Stomach (tissue), 8 donors: ENCODE measurements at regions not wholly inside any gene's neighbourhood (a gene's known extent, or its start where the extent isn't known, plus 50 kb on each side); places are given as distances from the start of the nearest gene placed in this dataset.

Experiments used
- DNase-seq, 2 donors: peaks; one replicate each; pipeline versions ENCODE4 v3.0.0 to v3.0.0-alpha.2; 2013 to 2019
- H3K27ac ChIP-seq, 5 donors: fragments of 200-600 bp in 4 of 5; sonication (generic) in 4 of 5; one replicate each; pipeline ENCODE4 v1.5.1; 2013 to 2019; ENCODE audit warnings: mild to moderate bottlenecking in 1 of 5, moderate library complexity in 1 of 5
- H3K27me3 ChIP-seq, 3 donors: fragments of 200-600 bp; sonication (generic); one replicate each; pipeline ENCODE4 v1.5.1; 2017 to 2019; ENCODE audit warnings: mixed run types in 1 of 3
- H3K36me3 ChIP-seq, 4 donors: fragments of 200-600 bp; sonication (generic); 1 replicate in 3 of 4; 2 replicates in 1 of 4; pipeline ENCODE4 v1.5.1; 2016 to 2019
- H3K4me1 ChIP-seq, 4 donors: fragments of 200-600 bp; sonication (generic); one replicate each; pipeline ENCODE4 v1.5.1; 2016 to 2019
- H3K4me3 ChIP-seq, 4 donors: fragments of 200-600 bp; sonication (generic) in 3 of 4; one replicate each; pipeline ENCODE4 v1.5.1; 2016 to 2019; ENCODE audit warnings: mild to moderate bottlenecking in 1 of 4
- H3K9me3 ChIP-seq, 4 donors: fragments of 200-600 bp; sonication (generic); one replicate each; pipeline ENCODE4 v1.5.1; 2016 to 2019
- EP300 ChIP-seq: sonication (generic); formaldehyde crosslinking; IDR thresholded peaks from one replicate; pipeline ENCODE4 v1.6.1; 2017; ENCODE audit warnings: antibody characterized with exemption
- POLR2A ChIP-seq, 4 donors: fragments of 450-650 bp; IDR thresholded peaks; one replicate each; pipeline ENCODE4 v1.6.1; 2016; ENCODE audit warnings: antibody characterized with exemption in 4 of 4, control low read depth in 2 of 4, mild to moderate bottlenecking in 1 of 4, moderate library complexity in 1 of 4
- POLR2AphosphoS5 ChIP-seq, 3 donors: sonication (generic); formaldehyde crosslinking; IDR thresholded peaks; one replicate each; pipeline ENCODE4 v1.6.1; 2016; ENCODE audit warnings: antibody characterized with exemption in 3 of 3
- WGBS, 5 donors: extraction: QIAGEN DNeasy Blood & Tissue Kit in 3 of 5; methylation state at CpG; one replicate each; pipeline versions ENCODE4 v1.1.5 to v1.1.7; 2013 to 2018; 5-methylcytosine and 5-hydroxymethylcytosine counted together
- intact Hi-C: fragments of 100-400 bp; cut with DNase I; formaldehyde crosslinking; loops from one replicate; pipeline ENCODE4 v1.15.1; 2023; ENCODE audit warnings: low total_unique reads
- TF ChIP-seq, protein P1 (sequence below), 7 experiments: fragments of 450-650 bp in 4 of 7; fragments of 200-600 bp in 3 of 7; sonication (generic) in 3 of 7; IDR thresholded peaks; one replicate each; pipeline ENCODE4 v1.5.1; 2016 to 2019; ENCODE audit warnings: antibody characterized with exemption in 7 of 7, control low read depth in 2 of 7, mild to moderate bottlenecking in 1 of 7
- donor health status: healthy with polysubstance abuse.
- donor health status: Bipolar disorder and iron deficiency.
- donor health status: healthy.

DNA sequence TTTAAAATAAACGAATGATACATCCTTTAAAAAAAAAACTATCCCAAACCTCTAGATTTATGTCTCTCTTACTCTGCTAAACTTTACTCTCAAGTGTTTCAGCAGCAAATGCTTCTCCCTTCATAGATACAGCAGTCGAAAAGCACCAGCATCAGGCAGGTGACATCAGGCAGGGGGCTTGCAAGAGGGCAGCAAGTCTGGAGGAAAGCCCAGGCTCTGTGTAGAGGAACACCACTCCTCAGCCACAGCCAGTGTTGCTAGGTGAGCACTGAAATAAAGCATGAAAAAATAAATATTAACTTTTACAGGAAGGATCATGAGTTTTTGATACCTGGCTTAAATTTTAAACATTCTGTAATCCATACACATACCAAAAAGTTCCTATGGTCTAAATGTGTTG, 419.4 kb downstream of the GALC start:
- Histone ChIP-seq H3K27ac (no peak overlapping the region), H3K9me3 (no peaks in the 10 kb centered on the region), H3K27me3 (no peaks in the 10 kb centered on the region), H3K4me1 (no peaks in the 10 kb centered on the region), H3K36me3 (no peaks in the 10 kb centered on the region), H3K4me3 (no peak overlapping the region)
- WGBS, 5 donors: 62 to 77% (median 76%) methylated on average over 2 of the region's 2 CpGs
- intact Hi-C loops: no loop called here
- TF ChIP-seq POLR2A (IDR thresholded peaks at IDR 0.05) (no peak), POLR2AphosphoS5 (IDR thresholded peaks at IDR 0.05) (no peak), EP300 (no peak)
- TF ChIP-seq, protein P1, sequence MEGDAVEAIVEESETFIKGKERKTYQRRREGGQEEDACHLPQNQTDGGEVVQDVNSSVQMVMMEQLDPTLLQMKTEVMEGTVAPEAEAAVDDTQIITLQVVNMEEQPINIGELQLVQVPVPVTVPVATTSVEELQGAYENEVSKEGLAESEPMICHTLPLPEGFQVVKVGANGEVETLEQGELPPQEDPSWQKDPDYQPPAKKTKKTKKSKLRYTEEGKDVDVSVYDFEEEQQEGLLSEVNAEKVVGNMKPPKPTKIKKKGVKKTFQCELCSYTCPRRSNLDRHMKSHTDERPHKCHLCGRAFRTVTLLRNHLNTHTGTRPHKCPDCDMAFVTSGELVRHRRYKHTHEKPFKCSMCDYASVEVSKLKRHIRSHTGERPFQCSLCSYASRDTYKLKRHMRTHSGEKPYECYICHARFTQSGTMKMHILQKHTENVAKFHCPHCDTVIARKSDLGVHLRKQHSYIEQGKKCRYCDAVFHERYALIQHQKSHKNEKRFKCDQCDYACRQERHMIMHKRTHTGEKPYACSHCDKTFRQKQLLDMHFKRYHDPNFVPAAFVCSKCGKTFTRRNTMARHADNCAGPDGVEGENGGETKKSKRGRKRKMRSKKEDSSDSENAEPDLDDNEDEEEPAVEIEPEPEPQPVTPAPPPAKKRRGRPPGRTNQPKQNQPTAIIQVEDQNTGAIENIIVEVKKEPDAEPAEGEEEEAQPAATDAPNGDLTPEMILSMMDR (IDR thresholded peaks at IDR 0.05): no peak
- peak in 1 of 2 donors; percentile 9 for DNase-seq

DNA sequence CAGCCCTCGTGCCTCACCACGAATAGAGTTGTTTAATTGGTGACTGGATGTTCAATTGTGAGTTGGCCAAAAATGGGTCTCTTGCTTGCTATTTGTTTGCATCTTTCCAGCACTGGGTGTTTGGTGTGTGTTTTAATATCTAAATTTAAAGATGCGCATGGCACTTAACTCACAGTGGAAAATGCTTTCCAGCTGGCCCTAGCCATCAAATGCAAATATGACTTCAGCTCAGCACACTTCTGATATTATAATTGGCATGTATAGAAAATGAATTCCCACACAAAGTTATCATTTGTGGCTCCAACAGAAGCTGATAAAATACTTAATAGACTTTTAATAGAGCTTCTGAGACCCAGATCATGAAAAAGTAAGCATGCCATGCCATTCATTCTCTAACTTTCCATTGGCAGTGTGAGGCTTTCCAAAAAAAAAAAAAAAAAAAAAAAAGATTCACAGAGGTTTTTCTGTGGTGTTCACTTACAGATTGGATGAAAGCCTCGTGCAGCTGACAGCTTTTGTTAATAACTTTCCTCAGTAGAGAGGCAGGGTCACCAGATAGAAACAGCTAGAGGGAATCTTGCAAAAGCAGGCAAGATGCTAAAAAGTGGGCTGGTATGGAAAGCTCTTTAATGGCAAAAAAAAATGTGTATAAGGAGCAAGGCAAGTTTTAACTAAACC, 425.2 kb downstream of the GALC start:
- Histone ChIP-seq H3K27me3 (no peaks in the 10 kb centered on the region), H3K4me3 (no peak overlapping the region), H3K9me3 (peaks cover 0 to 5% (median 0%) of the 10 kb centered on the region in 4 donors), H3K27ac (no peak overlapping the region), H3K36me3 (no peaks in the 10 kb centered on the region), H3K4me1 (peaks cover 0 to 15% (median 0%) of the 10 kb centered on the region in 4 donors)
- WGBS, 5 donors: 15 to 37% (median 25%) methylated on average over 4 of the region's 4 CpGs
- TF ChIP-seq EP300 (no peak), POLR2AphosphoS5 (IDR thresholded peaks at IDR 0.05) (no peak), POLR2A (IDR thresholded peaks at IDR 0.05) (no peak)
- TF ChIP-seq, protein P1 (IDR thresholded peaks at IDR 0.05): no peak
- peak in 1 of 2 donors; percentile 10 for DNase-seq
- intact Hi-C loops: no loop called here

DNA sequence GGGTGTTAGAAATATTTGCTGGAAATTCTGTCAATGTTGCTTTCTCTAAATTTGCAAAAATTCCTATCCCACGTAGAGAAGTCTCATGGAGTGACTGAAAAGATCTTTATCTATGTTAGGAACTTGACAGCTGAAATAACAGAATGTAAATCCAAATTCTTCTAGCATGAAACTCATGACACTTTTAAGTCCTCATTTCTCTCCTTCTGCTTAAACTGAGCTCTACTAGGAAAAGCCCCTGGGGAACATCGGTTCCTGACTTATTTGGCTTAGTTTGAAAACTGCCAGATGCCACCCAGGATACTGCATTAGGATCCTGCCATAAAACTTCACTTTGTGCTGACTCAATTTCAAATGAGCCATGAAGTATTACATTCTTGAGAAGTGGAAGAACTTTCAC, 426.0 kb downstream of the GALC start:
- peaks cover 0 to 15% (median 0%) of the 10 kb centered on the region in 4 donors for H3K4me1 ChIP-seq
- no peaks in the 10 kb centered on the region for H3K27me3 ChIP-seq
- intact Hi-C loops: no loop called here
- H3K36me3 ChIP-seq: no peaks in the 10 kb centered on the region
- 20 to 44% (median 33%) methylated on average over 2 of the region's 2 CpGs for WGBS, 5 donors
- no peak overlapping the region for H3K27ac ChIP-seq
- DNase-seq: peak in 1 of 2 donors; percentile 47
- peaks cover 0 to 5% (median 0%) of the 10 kb centered on the region in 4 donors for H3K9me3 ChIP-seq
- no peak overlapping the region for H3K4me3 ChIP-seq
- TF ChIP-seq, protein P1 (IDR thresholded peaks at IDR 0.05): no peak
- TF ChIP-seq POLR2AphosphoS5 (IDR thresholded peaks at IDR 0.05): no peak
- no peak for TF ChIP-seq EP300
- no peak for TF ChIP-seq POLR2A (IDR thresholded peaks at IDR 0.05)

DNA sequence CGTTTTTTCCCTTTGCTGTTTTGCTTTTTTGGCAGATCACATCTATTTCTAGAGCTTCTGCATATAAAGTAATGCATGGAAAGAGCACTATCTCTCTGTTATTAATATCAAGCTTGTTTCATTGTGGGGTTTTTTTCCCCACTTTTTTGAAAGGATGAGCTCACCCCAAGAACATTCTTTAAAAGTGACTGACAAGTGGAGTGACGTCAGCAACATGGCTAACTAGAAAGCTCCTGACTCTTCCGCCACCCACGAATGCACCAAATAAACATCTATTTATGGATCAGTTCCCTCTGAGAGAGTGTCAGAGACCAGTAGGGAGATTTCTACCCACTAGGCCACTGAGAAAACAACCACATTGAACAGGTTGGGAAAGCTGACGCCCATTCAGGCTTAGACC, 445.4 kb downstream of the GALC start:
- Histone ChIP-seq H3K27ac (no peak overlapping the region), H3K27me3 (no peaks in the 10 kb centered on the region), H3K4me1 (no peaks in the 10 kb centered on the region), H3K4me3 (no peak overlapping the region), H3K9me3 (peaks cover 0 to 8% (median 2%) of the 10 kb centered on the region in 4 donors), H3K36me3 (no peaks in the 10 kb centered on the region)
- DNase-seq: no peak
- TF ChIP-seq POLR2AphosphoS5 (IDR thresholded peaks at IDR 0.05) (no peak), EP300 (no peak), POLR2A (IDR thresholded peaks at IDR 0.05) (no peak)
- TF ChIP-seq, protein P1 (IDR thresholded peaks at IDR 0.05): no peak
- intact Hi-C loops: no loop called here
- 79 to 88% (median 81%) methylated on average over 5 of the region's 5 CpGs for WGBS, 5 donors
